HG02798 (cell line): ENCODE measurements at regions not wholly inside any gene's neighbourhood (a gene's known extent, or its start where the extent isn't known, plus 50 kb on each side); places are given as distances from the start of the nearest gene placed in this dataset.

Source experiments
- ATAC-seq: cut with Tn5 transposase; IDR thresholded peaks from one replicate; pipeline ENCODE4 v1.9.1; 2021; ENCODE audit warnings: mild to moderate bottlenecking; ENCODE audit not compliant: unreplicated experiment, poor library complexity

- no peak for ATAC-seq
Measured at GRCh38 chr9:7963026-7963425, 163.4 kb upstream of the DMAC1 start.

GRCh38 chr9:7961076-7961475, 161.5 kb upstream of the DMAC1 start:
- no peak for ATAC-seq

- ATAC-seq: no peak
Measured at GRCh38 chr9:7960320-7961050, 160.9 kb upstream of the DMAC1 start.

GRCh38 chr9:7957803-7958202, 158.2 kb upstream of the DMAC1 start:
- ATAC-seq: no peak

- ATAC-seq: no peak
Measured at GRCh38 chr9:7947577-7947976, 148.0 kb upstream of the DMAC1 start.

- ATAC-seq: no peak
Measured at GRCh38 chr9:7946458-7946857, 146.9 kb upstream of the DMAC1 start.

GRCh38 chr9:7944572-7944971, 145.0 kb upstream of the DMAC1 start:
- no peak for ATAC-seq

- no peak for ATAC-seq
Measured at GRCh38 chr9:7937761-7938491, 138.3 kb upstream of the DMAC1 start.

GRCh38 chr9:7936996-7937395, 137.4 kb upstream of the DMAC1 start:
- no peak for ATAC-seq

- no peak for ATAC-seq
Measured at GRCh38 chr9:7936163-7936562, 136.6 kb upstream of the DMAC1 start.

- ATAC-seq: no peak
Measured at GRCh38 chr9:7935681-7936080, 136.1 kb upstream of the DMAC1 start.

- ATAC-seq: no peak
Measured at GRCh38 chr9:7932767-7933166, 133.2 kb upstream of the DMAC1 start.

- ATAC-seq: no peak
Measured at GRCh38 chr9:7930613-7931012, 131.0 kb upstream of the DMAC1 start.

GRCh38 chr9:7921545-7922197, 122.1 kb upstream of the DMAC1 start:
- no peak for ATAC-seq

GRCh38 chr9:7912037-7912535, 112.5 kb upstream of the DMAC1 start:
- no peak for ATAC-seq

GRCh38 chr9:7910426-7911020, 110.9 kb upstream of the DMAC1 start:
- ATAC-seq: no peak

GRCh38 chr9:7909537-7909936, 110.0 kb upstream of the DMAC1 start:
- ATAC-seq: no peak

- ATAC-seq: no peak
Measured at GRCh38 chr9:7907551-7908337, 108.2 kb upstream of the DMAC1 start.

- no peak for ATAC-seq
Measured at GRCh38 chr9:7906783-7907550, 107.4 kb upstream of the DMAC1 start.
